ENCODE measurements at regions not wholly inside any gene's neighbourhood (a gene's known extent, or its start where the extent isn't known, plus 50 kb on each side); places are given as distances from the start of the nearest gene placed in this dataset.
A peak's percentile ranks its signal among the peaks of the same experiment; 100 is the strongest.

DNA sequence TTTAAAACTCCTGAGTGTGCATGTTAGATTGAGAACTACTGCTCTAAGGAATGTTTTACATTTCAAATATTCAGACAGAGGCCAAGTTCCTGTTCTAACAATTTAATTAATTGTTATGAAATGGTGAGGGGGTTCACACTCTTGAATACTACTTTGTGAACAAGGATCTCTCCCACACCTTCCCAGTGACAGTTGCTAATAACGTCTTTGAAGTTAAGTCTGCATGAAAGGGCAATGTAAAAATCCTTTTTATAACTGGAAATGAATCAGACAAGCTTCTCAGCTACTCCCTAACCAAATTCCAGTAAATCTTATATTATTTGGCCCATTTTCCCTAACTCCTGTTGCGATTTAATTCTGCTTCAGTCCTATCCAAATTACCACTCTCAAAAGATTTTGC, 828.5 kb upstream of the ADAMTS5 start:
- no peak for DNase-seq (ENCODE audit: low read depth)
- TF ChIP-seq, protein P1, sequence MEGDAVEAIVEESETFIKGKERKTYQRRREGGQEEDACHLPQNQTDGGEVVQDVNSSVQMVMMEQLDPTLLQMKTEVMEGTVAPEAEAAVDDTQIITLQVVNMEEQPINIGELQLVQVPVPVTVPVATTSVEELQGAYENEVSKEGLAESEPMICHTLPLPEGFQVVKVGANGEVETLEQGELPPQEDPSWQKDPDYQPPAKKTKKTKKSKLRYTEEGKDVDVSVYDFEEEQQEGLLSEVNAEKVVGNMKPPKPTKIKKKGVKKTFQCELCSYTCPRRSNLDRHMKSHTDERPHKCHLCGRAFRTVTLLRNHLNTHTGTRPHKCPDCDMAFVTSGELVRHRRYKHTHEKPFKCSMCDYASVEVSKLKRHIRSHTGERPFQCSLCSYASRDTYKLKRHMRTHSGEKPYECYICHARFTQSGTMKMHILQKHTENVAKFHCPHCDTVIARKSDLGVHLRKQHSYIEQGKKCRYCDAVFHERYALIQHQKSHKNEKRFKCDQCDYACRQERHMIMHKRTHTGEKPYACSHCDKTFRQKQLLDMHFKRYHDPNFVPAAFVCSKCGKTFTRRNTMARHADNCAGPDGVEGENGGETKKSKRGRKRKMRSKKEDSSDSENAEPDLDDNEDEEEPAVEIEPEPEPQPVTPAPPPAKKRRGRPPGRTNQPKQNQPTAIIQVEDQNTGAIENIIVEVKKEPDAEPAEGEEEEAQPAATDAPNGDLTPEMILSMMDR (conservative IDR thresholded peaks at IDR 0.05; ENCODE audit: low read depth, low read length), result no peak
- H3K4me3 ChIP-seq (ENCODE audit: low read depth, low read length), result no peak overlapping the region

DNA sequence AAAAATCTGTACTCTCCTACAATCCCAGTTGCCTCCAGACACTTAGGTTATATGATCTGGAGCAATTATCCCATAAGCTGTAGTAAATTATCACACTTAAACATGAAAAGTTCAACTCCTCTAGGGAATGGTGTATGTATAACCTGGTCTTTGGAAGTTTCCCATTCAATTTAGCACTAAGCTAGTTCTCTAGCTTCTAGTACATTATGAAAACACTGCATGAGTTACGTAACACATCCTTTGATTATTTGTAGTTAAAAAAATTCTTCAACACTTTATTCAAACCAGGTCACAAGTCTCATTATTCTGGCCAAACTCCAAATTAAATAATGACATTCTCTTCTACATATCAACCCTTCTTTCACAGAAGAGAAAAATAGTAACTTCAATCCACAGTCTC, 827.0 kb upstream of the ADAMTS5 start:
- DNase-seq (ENCODE audit: low read depth), result no peak
- TF ChIP-seq, protein P1 (conservative IDR thresholded peaks at IDR 0.05; ENCODE audit: low read depth, low read length), result no peak
- no peak overlapping the region for H3K4me3 ChIP-seq (ENCODE audit: low read depth, low read length)

DNA sequence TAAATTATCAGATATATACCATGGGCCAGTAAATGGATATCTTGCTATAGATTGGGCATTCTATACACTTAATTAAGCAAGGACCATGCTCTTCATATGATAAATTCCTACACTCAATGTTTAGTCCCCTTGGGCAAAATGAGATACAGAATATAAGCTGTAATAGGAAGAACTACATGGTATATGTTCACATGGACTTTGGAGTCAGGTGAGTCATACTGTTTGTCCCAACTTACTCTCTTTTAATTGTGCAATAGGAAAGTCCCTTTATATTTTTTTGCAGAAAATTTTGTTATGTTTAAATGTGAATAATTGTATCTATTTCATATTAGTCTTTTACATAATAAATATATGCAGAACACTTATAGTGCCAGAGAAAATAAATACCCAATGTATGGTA, 820.2 kb upstream of the ADAMTS5 start:
- DNase-seq (ENCODE audit: low read depth), result peak; percentile 49

DNA sequence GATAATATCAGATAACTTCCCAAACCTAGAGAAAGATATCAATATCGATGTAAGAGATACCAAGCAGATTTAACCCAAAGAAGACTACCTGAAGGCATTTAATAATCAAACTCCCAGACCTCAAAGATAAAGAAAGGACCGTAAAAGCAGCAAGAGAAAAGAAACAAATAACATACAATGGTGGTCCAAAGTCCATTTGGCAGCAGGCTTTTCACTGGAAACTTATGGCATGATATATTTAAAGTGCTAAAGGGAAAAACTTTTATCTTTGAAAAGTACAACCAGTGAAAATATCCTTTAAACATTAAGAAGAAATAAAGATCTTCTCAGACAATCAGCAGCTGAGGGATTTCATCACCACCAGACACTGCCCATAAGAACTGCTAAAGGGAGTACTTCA, 812.7 kb upstream of the ADAMTS5 start:
- H3K4me3 ChIP-seq (ENCODE audit: low read depth, low read length), result no peak overlapping the region
- TF ChIP-seq, protein P1 (conservative IDR thresholded peaks at IDR 0.05; ENCODE audit: low read depth, low read length), result no peak
- DNase-seq (ENCODE audit: low read depth), result no peak

More for the DNA sequence above, 820.2 kb upstream of the ADAMTS5 start:
- H3K4me3 ChIP-seq (ENCODE audit: low read depth, low read length), result no peak overlapping the region
- TF ChIP-seq, protein P1 (conservative IDR thresholded peaks at IDR 0.05; ENCODE audit: low read depth, low read length), result no peak

DNA sequence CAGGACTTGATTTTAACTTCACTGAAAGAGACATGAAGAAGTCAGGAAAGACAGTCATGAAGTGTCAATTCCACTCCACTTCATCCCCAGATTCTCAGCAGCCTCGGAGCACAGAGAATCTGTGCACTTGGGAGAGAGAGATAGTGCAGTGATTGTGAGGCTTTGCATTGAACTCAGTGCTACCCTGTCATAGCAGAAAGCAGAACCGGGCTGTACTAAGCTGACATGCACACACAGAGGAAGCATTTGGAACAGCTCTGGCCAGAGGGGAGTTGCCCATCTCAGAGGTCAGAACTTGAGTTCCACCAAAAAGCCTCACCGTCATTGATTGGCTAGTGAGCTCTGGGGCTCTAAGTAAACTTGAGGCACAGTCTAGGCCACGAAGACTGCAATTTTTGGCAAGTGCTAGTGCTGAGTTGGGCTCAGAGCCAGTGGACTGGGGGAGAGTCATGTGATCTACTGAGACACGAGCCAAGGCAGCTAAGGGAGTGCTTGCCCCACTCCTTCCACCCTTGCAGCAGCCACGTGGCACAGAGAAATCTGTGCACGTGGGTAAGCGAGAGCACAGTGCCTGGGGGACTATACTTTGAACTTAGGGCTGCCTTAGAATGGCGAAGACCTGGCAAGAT, 810.2 kb upstream of the ADAMTS5 start:
- TF ChIP-seq, protein P1 (conservative IDR thresholded peaks at IDR 0.05; ENCODE audit: low read depth, low read length), result no peak
- DNase-seq (ENCODE audit: low read depth), result peak; percentile 39

DNA sequence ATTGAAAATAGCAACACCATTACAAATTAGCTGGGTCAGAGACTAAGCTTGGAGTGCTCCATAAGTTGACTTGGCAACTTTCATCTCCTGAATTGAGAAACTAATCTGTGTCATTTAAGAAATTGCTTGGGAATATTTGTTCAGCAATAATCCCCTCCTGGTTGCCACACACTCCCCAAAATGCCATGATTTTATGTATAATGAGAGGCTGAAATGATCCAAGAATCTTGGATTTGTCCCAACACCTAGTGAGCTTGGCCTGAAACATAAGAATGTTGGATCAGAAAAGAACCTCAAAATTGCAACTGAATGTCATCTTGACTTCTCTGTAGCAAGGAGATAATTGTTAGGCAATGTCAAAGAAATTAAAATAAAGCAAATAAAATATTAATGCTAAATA, 805.9 kb upstream of the ADAMTS5 start:
- TF ChIP-seq, protein P1 (conservative IDR thresholded peaks at IDR 0.05; ENCODE audit: low read depth, low read length), result no peak
- peak; percentile 14 for DNase-seq (ENCODE audit: low read depth)

More for the DNA sequence above, 810.2 kb upstream of the ADAMTS5 start:
- no peak overlapping the region for H3K4me3 ChIP-seq (ENCODE audit: low read depth, low read length)

DNA sequence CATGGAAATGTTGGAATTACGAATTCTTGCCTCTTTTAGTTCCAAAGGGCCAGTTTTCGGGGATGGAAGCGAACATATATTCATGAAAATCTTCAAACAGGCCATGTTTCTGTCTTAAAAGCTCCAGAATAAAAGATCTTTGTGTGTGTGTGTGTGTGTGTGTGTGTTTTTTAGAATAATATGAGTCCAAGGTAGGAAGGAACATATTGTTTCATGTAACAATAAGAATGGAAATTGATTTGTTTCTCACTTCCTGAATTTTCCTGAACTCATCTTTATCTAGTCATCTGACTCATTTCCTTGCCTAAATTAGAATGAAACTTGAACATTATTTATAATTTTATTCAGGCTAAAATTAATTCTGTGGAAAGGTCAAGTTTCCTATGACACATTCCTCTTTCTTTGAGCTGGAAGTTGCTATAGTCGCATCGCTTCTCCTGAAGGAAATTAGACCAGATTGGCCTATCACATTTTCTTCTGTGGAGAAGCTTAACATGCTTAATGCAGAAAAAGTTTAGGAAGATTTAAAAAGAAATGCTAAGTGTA, 805.1 kb upstream of the ADAMTS5 start:
- no peak overlapping the region for H3K4me3 ChIP-seq (ENCODE audit: low read depth, low read length)
- no peak for DNase-seq (ENCODE audit: low read depth)
- TF ChIP-seq, protein P1 (conservative IDR thresholded peaks at IDR 0.05; ENCODE audit: low read depth, low read length), result no peak

More for the DNA sequence above, 805.9 kb upstream of the ADAMTS5 start:
- no peak overlapping the region for H3K4me3 ChIP-seq (ENCODE audit: low read depth, low read length)

All from choroid plexus epithelial cell (primary cell).